Suprapubic skin (tissue), 4 donors: ENCODE measurements at regions not wholly inside any gene's neighbourhood (a gene's known extent, or its start where the extent isn't known, plus 50 kb on each side); places are given as distances from the start of the nearest gene placed in this dataset.
"Not testable (repeated sequence)": the region's sequence is repeated elsewhere in the genome, so short reads cannot be mapped to it uniquely, and the experiment has no call there.

Experiments used
- DNase-seq, 2 donors: peaks; one replicate each; pipeline ENCODE4 v3.0.0-alpha.2; 2019; ENCODE audit warnings: low spot score in 2 of 2
- H3K27ac ChIP-seq: fragments of 200-600 bp; sonication (generic); one replicate; pipeline ENCODE4 v1.5.1; 2019
- H3K27me3 ChIP-seq: fragments of 200-600 bp; sonication (generic); one replicate; pipeline ENCODE4 v1.5.1; 2019
- H3K36me3 ChIP-seq: fragments of 200-600 bp; sonication (generic); one replicate; pipeline ENCODE4 v1.5.1; 2019
- H3K4me1 ChIP-seq: fragments of 200-600 bp; sonication (generic); one replicate; pipeline ENCODE4 v1.5.1; 2019
- H3K4me3 ChIP-seq: fragments of 200-600 bp; sonication (generic); one replicate; pipeline ENCODE4 v1.5.1; 2019; ENCODE audit warnings: mild to moderate bottlenecking
- H3K9me3 ChIP-seq: fragments of 200-600 bp; sonication (generic); one replicate; pipeline ENCODE4 v1.5.1; 2019
- CTCF ChIP-seq, 2 donors: fragments of 200-600 bp in 1 of 2; fragments of 450-650 bp in 1 of 2; sonication (generic) in 1 of 2; IDR thresholded peaks; one replicate each; pipeline ENCODE4 v1.5.1; 2016 to 2019; ENCODE audit warnings: antibody characterized with exemption in 2 of 2, mild to moderate bottlenecking in 1 of 2, moderate library complexity in 1 of 2
- EP300 ChIP-seq: sonication (generic); formaldehyde crosslinking; IDR thresholded peaks from one replicate; pipeline ENCODE4 v1.6.1; 2017; ENCODE audit warnings: antibody characterized with exemption
- POLR2A ChIP-seq, 2 donors: fragments of 450-650 bp; IDR thresholded peaks; one replicate each; pipeline ENCODE4 v1.6.1; 2017; ENCODE audit warnings: antibody characterized with exemption in 2 of 2, mild to moderate bottlenecking in 2 of 2, moderate library complexity in 2 of 2
- POLR2AphosphoS5 ChIP-seq, 3 donors: sonication (generic); formaldehyde crosslinking; IDR thresholded peaks; one replicate each; pipeline ENCODE4 v1.6.1; 2017; ENCODE audit warnings: antibody characterized with exemption in 3 of 3
- WGBS: methylation state at CpG from one replicate; pipeline ENCODE4 v1.1.5; 2018; 5-methylcytosine and 5-hydroxymethylcytosine counted together

DNA sequence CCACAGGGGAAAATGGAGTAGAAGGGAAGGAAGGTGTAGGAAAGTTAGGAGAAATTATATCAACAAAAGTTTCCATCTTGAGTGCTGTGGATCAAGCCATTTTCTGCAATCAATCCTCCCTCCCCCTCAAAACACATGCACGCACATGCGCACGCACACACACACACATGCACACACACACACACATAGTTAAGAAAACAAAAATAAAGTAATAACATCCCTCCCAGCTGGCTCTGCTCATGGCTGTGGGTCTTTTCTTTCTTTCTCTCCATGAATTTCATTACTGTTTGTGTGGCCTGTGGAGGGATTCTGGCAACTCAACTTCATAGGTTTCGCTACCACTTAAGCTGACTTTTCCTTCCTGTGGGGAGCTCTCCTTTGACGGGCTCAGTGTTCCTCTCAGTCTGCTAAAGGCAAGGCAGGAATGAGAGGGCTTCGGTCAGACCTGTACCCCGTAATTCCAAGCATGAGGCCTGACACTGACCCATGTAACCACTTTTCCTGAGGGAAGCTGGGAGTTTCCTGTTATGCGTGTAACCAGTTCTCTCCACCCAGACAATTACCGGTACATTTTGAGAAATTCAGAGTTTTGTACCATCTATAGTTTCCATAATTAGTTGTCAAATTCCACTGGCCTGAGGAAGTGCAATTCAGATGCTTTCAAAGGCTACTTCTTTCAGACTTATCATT, 79.8 kb downstream of the ZNF92 start:
- Histone ChIP-seq H3K27ac (no peak overlapping the region), H3K27me3 (no peaks in the 10 kb centered on the region), H3K4me1 (peaks cover 12% of the 10 kb centered on the region), H3K9me3 (no peaks in the 10 kb centered on the region), H3K4me3 (no peak overlapping the region), H3K36me3 (no peaks in the 10 kb centered on the region)
- 82% methylated on average over 9 of the region's 9 CpGs for WGBS
- DNase-seq = no peak
- TF ChIP-seq EP300 (no peak), POLR2AphosphoS5 (IDR thresholded peaks at IDR 0.05) (no peak), POLR2A (IDR thresholded peaks at IDR 0.05) (no peak)

- no peaks in the 10 kb centered on the region for H3K9me3 ChIP-seq
- H3K27me3 ChIP-seq = no peaks in the 10 kb centered on the region
- no peak for DNase-seq
- TF ChIP-seq POLR2AphosphoS5 (IDR thresholded peaks at IDR 0.05) = no peak
- no peak for TF ChIP-seq EP300
- no peak for TF ChIP-seq CTCF (IDR thresholded peaks at IDR 0.05)
- TF ChIP-seq POLR2A (IDR thresholded peaks at IDR 0.05) = no peak
- no peaks in the 10 kb centered on the region for H3K36me3 ChIP-seq
- H3K4me1 ChIP-seq = peaks cover 4% of the 10 kb centered on the region
- no peak overlapping the region for H3K27ac ChIP-seq
- no peak overlapping the region for H3K4me3 ChIP-seq
These were observed 80.8 kb downstream of the ZNF92 start for GRCh38 chr7:65454469-65454868.

DNA sequence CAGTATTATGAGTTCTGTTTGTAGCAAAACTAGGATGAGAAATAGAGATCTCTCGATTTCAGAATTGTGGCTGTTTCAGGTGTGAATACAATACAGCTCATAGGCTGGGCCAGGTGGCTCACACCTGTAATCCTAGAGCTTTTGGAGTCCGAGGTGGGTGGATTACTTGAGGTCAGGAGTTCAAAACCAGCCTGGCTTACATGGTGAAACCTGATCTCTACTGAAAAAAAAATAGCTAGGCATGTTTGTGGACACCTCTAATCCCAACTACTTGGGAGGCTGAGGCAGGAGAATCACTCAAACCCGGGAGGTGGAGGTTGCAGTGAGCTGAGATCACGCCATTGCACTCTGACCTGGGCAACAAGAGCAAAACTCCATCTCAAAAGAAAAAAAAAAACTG, 81.4 kb downstream of the ZNF92 start:
- not testable (repeated sequence) for H3K27me3 ChIP-seq, DNase-seq, H3K9me3 ChIP-seq, H3K36me3 ChIP-seq, H3K27ac ChIP-seq, H3K4me1 ChIP-seq, H3K4me3 ChIP-seq
- 68% methylated on average over 4 of the region's 4 CpGs for WGBS

GRCh38 chr7:65457705-65458104, 84.0 kb downstream of the ZNF92 start:
- no peaks in the 10 kb centered on the region for H3K36me3 ChIP-seq
- 93% methylated on average over 5 of the region's 5 CpGs for WGBS
- no peak for DNase-seq
- H3K4me1 ChIP-seq = no peaks in the 10 kb centered on the region
- TF ChIP-seq EP300 (no peak), POLR2A (IDR thresholded peaks at IDR 0.05) (no peak), POLR2AphosphoS5 (IDR thresholded peaks at IDR 0.05) (no peak), CTCF (IDR thresholded peaks at IDR 0.05) (no peak)
- H3K9me3 ChIP-seq = no peaks in the 10 kb centered on the region
- H3K27ac ChIP-seq = no peak overlapping the region
- no peak overlapping the region for H3K4me3 ChIP-seq
- H3K27me3 ChIP-seq = no peaks in the 10 kb centered on the region

DNA sequence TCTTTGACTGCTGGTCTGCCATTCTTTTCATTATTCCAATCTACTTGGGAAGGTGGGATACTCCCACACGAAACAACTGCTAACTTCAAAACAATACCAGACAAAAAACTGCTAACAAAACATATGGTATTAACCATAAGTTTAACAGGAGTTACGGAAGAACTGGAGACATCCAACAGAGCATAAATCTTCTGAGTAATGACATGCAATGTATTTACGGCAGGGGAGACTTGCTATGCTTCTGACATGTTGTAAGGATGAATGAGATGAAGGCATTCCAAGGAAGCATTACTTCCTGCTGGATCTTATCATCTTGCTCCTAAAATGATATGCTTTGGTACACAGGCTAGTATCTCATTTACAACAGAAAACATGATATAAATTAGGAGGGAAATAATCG, 85.8 kb downstream of the ZNF92 start:
- DNase-seq = no peak
- no peak for TF ChIP-seq CTCF (IDR thresholded peaks at IDR 0.05)
- TF ChIP-seq EP300 = no peak
- TF ChIP-seq POLR2A (IDR thresholded peaks at IDR 0.05) = no peak
- TF ChIP-seq POLR2AphosphoS5 (IDR thresholded peaks at IDR 0.05) = no peak
- Histone ChIP-seq H3K27me3 (no peaks in the 10 kb centered on the region), H3K4me3 (no peak overlapping the region), H3K9me3 (no peaks in the 10 kb centered on the region), H3K36me3 (no peaks in the 10 kb centered on the region), H3K27ac (no peak overlapping the region), H3K4me1 (no peaks in the 10 kb centered on the region)
- 46% methylated on average over 4 of the region's 4 CpGs for WGBS

DNA sequence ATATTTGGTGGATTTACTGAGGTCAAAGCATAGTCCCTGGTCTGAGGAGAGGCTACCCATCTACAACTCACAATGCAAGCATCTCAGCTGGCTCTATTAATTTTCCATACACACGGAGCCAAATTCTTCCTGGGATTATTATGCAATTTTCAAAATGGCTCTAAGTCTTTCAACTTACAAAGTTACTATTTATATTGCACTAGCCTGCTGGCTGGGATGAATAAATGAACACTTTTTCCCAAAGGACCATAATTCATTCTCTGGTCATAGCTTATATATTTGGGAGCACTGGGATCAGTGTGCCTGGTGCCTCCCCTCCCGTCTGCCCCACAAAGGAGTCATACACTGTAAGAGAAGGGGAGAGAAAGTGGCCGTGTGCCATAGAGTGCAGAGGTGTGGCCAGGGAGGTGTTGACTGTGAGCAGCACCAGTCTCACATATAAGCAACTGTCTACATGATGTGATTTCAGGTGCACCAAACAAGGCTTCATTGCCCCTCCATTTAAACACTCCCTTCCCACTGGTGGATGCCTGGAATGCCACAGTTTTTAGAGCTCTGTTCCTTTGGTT, 88.6 kb downstream of the ZNF92 start:
- no peak for DNase-seq
- H3K27me3 ChIP-seq = no peaks in the 10 kb centered on the region
- H3K4me1 ChIP-seq = no peaks in the 10 kb centered on the region
- H3K36me3 ChIP-seq = no peaks in the 10 kb centered on the region
- H3K27ac ChIP-seq = no peak overlapping the region
- H3K4me3 ChIP-seq = no peak overlapping the region
- no peaks in the 10 kb centered on the region for H3K9me3 ChIP-seq
- WGBS = 28% methylated on average over 3 of the region's 3 CpGs
- TF ChIP-seq POLR2A (IDR thresholded peaks at IDR 0.05) = no peak
- TF ChIP-seq POLR2AphosphoS5 (IDR thresholded peaks at IDR 0.05) = no peak

GRCh38 chr7:65463184-65463583, 89.5 kb downstream of the ZNF92 start:
- no peaks in the 10 kb centered on the region for H3K9me3 ChIP-seq
- 81% methylated on average over 3 of the region's 3 CpGs for WGBS
- H3K27me3 ChIP-seq = no peaks in the 10 kb centered on the region
- no peaks in the 10 kb centered on the region for H3K36me3 ChIP-seq
- no peak overlapping the region for H3K27ac ChIP-seq
- TF ChIP-seq EP300 (no peak), POLR2AphosphoS5 (IDR thresholded peaks at IDR 0.05) (no peak), POLR2A (IDR thresholded peaks at IDR 0.05) (no peak), CTCF (IDR thresholded peaks at IDR 0.05) (no peak)
- no peak for DNase-seq
- H3K4me3 ChIP-seq = no peak overlapping the region
- no peaks in the 10 kb centered on the region for H3K4me1 ChIP-seq

DNA sequence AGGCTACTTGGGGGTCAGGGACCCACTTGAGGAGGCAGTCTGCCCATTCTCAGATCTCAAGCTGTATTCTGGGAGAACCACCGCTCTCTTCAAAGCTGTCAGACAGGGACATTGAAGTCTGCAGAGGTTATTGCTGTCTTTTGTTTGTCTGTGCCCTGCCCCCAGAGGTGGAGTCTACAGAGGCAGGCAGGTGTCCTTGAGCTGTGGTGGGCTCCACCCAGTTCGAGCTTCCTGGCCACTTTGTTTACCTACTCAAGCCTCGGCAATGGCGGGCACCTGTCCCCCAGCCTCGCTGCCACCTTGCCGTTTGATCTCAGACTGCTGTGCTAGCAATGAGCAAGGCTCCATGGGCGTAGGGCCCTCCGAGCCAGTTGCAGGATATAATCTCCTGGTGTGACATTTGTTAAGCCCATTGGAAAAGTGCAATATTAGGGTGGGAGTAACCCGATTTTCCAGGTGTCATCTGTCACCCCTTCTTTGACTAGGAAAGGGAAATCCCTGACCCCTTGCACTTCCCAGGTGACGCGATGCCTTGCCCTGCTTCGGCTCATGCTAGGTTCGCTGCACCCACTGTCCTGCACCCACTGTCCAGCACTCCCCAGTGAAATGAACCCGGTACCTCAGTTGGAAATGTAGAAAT, 96.4 kb downstream of the ZNF92 start:
- not testable (repeated sequence) for H3K9me3 ChIP-seq, H3K4me3 ChIP-seq, DNase-seq, H3K27ac ChIP-seq, H3K27me3 ChIP-seq, H3K36me3 ChIP-seq, H3K4me1 ChIP-seq
- WGBS = 88% methylated on average over 12 of the region's 14 CpGs
